Left lung (tissue), 4 donors: ENCODE measurements at regions not wholly inside any gene's neighbourhood (a gene's known extent, or its start where the extent isn't known, plus 50 kb on each side); places are given as distances from the start of the nearest gene placed in this dataset.

Experiments used
- ATAC-seq: fragments of 200-7000 bp; cut with Tn5 transposase; one replicate; pipeline ENCODE4 v1.9.1; 2020; ENCODE audit warnings: moderate library complexity
- DNase-seq, 4 donors: peaks; one replicate each; pipeline ENCODE4 v3.0.0-alpha.2; 2013 to 2020
- H3K27ac ChIP-seq, 2 donors: fragments of 200-600 bp; sonication (generic) in 1 of 2; one replicate each; pipeline versions ENCODE4 v1.5.0 to v1.8.0; 2020 to 2021
- H3K27me3 ChIP-seq, 2 donors: fragments of 200-600 bp; sonication (generic) in 1 of 2; one replicate each; pipeline versions ENCODE4 v1.5.0 to v1.8.0; 2020 to 2021
- H3K36me3 ChIP-seq, 2 donors: fragments of 200-600 bp; sonication (generic) in 1 of 2; one replicate each; pipeline versions ENCODE4 v1.5.0 to v1.8.0; 2020 to 2021
- H3K4me1 ChIP-seq, 2 donors: fragments of 200-600 bp; one replicate each; pipeline ENCODE4 v1.8.0; 2021
- H3K4me3 ChIP-seq, 2 donors: fragments of 200-600 bp; sonication (generic) in 1 of 2; one replicate each; pipeline versions ENCODE4 v1.5.0 to v1.8.0; 2020 to 2021; ENCODE audit warnings: mild to moderate bottlenecking in 1 of 2
- H3K9me3 ChIP-seq, 2 donors: fragments of 200-600 bp; sonication (generic) in 1 of 2; one replicate each; pipeline versions ENCODE4 v1.5.0 to v1.8.0; 2020 to 2021
- intact Hi-C, 2 donors: fragments of 100-400 bp; cut with DNase I; formaldehyde crosslinking; loops; one replicate each; pipeline versions ENCODE4 v1.11.2 to v1.14.2; 2022
- TF ChIP-seq, protein P1 (sequence below), 2 donors: fragments of 200-600 bp; sonication (generic) in 1 of 2; IDR thresholded peaks; one replicate each; pipeline versions ENCODE4 v1.5.0 to v1.8.0; 2021; ENCODE audit warnings: antibody characterized with exemption in 2 of 2
- donor health status: DM: no; HTN: yes; CAD: no.
- donor health status: DM: no; HTN: no; CAD: no.

DNA sequence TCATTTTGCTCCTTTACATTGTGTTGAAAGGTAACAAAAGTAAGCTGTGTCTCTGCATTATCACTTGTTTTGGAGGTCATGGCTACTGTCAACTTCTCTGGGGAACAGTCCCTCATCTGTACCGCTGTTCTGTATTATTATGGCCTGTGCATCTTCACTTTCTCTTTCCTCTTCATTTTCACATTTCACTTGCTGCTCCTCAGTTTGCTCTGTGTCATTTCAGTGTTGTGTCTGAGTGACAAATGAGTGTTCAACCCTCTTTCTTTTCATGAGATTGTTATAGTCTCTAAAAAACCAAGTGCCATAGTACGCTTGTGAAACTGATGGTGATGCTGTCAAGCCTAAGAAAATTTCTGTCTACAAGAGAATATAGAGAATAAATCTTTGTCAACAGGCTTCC lies 122.0 kb upstream of the FER start:
- no peak for ATAC-seq
- H3K9me3 ChIP-seq: no peaks in the 10 kb centered on the region
- intact Hi-C loops: no loop called here
- no peak overlapping the region for H3K4me3 ChIP-seq
- no peaks in the 10 kb centered on the region for H3K27me3 ChIP-seq
- no peaks in the 10 kb centered on the region for H3K4me1 ChIP-seq
- no peak for DNase-seq
- H3K36me3 ChIP-seq: no peaks in the 10 kb centered on the region
- H3K27ac ChIP-seq: no peak overlapping the region
- TF ChIP-seq, protein P1, sequence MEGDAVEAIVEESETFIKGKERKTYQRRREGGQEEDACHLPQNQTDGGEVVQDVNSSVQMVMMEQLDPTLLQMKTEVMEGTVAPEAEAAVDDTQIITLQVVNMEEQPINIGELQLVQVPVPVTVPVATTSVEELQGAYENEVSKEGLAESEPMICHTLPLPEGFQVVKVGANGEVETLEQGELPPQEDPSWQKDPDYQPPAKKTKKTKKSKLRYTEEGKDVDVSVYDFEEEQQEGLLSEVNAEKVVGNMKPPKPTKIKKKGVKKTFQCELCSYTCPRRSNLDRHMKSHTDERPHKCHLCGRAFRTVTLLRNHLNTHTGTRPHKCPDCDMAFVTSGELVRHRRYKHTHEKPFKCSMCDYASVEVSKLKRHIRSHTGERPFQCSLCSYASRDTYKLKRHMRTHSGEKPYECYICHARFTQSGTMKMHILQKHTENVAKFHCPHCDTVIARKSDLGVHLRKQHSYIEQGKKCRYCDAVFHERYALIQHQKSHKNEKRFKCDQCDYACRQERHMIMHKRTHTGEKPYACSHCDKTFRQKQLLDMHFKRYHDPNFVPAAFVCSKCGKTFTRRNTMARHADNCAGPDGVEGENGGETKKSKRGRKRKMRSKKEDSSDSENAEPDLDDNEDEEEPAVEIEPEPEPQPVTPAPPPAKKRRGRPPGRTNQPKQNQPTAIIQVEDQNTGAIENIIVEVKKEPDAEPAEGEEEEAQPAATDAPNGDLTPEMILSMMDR (IDR thresholded peaks at IDR 0.05): no peak

DNA sequence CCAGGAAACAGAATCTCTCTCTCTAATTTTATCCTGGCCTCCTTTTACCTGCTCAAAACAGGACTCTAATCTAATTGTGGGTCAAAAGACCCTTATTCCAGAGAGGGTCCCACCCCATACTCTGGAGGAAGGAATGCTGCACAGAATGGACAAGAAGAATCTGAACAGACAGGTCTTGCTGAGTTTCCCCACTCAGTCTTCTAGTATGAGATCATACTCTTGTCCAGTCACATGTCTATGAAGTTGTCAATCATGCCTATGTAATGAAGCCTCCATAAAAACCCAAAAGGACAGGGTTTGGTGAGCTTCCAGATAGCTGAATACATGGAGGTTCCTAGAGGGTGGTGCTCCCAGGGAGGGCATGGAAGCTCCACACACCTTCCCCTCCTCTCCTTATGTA lies 123.9 kb upstream of the FER start:
- intact Hi-C loops: no loop called here
- ATAC-seq: no peak
- TF ChIP-seq, protein P1 (IDR thresholded peaks at IDR 0.05): no peak

DNA sequence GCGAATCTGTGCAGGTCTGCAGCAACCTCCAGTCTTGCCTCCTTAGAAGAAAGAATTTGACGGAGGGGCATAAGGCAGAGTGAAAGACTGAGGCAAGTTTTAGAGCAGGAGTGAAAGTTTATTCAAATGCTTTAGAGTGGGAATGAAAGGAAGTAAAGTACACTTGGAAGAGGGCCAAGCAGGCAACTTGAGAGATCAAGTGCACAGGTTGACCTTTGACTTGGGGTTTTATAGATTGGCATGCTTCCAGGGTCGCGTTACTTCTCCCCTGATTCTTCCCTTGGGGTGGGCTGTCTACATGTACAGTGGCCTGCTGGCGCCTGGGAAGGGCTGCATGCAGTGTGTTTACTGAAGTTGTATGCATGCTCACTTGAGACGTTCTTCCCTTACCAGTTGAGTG lies 127.2 kb upstream of the FER start:
- Histone ChIP-seq H3K4me1 (no peaks in the 10 kb centered on the region), H3K27ac (no peak overlapping the region), H3K36me3 (no peaks in the 10 kb centered on the region), H3K4me3 (no peak overlapping the region), H3K27me3 (no peaks in the 10 kb centered on the region), H3K9me3 (no peaks in the 10 kb centered on the region)
- ATAC-seq: peak; percentile 43
- no peak for DNase-seq
- TF ChIP-seq, protein P1 (IDR thresholded peaks at IDR 0.05): no peak
- intact Hi-C loops: no loop called here

More for the DNA sequence above, 123.9 kb upstream of the FER start:
- H3K4me3 ChIP-seq: no peak overlapping the region
- no peaks in the 10 kb centered on the region for H3K9me3 ChIP-seq
- no peak for DNase-seq
- H3K27ac ChIP-seq: no peak overlapping the region
- H3K27me3 ChIP-seq: no peaks in the 10 kb centered on the region
- H3K36me3 ChIP-seq: no peaks in the 10 kb centered on the region
- no peaks in the 10 kb centered on the region for H3K4me1 ChIP-seq

DNA sequence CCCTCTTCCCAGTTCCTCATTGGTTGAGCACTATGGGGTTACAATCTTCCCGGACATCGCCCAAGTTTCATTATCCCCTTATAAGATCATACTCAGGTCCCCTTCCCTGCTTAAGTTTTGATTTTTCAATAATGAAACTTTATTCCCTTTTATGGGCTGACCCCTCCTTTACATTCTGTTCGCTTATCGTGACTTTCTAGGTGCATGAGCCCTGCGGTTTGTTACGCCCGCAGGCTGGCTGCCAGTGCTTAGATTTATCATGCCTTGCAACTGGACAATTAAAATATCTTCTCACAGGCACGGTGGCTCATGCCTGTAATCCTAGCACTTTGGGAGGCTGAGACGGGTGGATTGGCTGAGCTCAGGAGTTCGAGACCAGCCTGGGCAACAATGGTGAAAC lies 127.9 kb upstream of the FER start:
- Histone ChIP-seq H3K36me3 (no peaks in the 10 kb centered on the region), H3K27ac (no peak overlapping the region), H3K9me3 (no peaks in the 10 kb centered on the region), H3K27me3 (no peaks in the 10 kb centered on the region), H3K4me1 (no peaks in the 10 kb centered on the region), H3K4me3 (no peak overlapping the region)
- TF ChIP-seq, protein P1 (IDR thresholded peaks at IDR 0.05): no peak
- DNase-seq (no peak), ATAC-seq (no peak)
- intact Hi-C loops: no loop called here

DNA sequence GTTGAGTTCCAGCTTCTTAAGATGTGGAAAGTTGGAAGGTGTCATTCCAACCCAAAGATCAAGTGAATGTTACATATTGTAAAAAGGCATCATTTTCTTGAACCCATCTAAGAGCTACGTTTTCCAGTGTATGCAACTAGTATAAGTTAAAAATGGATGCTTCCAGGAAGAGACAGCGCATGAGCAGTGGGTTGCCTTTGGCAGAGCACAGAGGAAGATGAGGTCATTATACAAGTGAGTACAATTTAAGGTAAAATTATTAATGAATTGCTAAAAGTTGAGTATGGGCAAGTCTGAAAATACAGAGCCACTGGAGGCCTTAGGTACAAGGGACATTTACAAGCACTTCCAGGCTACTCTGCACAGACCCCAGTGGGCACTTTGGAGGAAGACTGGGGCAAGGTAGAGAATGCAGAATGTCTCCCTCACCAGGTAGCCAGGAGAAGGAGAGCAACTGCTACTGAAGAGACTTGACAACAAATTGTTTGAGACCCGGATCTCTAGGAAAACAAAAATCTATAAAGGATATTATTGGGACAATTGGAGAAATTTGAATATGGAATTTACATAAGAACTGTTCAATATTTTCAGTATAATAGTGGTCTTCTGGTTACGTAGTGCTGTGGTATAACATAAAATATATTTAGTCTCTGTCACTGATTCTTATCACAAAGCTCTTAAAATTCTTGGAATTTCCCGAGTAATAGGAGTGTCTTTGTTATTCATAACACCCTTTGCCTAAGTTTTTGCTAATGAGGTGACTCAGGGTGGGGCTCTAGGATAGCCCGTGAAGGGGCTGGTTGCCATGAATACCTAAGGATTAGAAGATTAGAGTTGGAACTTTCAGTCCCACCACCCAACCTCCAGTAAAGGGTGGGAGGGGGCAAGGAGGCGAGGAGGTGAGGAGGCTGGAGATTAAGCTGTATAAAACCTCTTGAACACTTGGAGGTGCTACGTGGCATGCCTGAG lies 129.9 kb upstream of the FER start:
- no peaks in the 10 kb centered on the region for H3K4me1 ChIP-seq
- DNase-seq: no peak
- H3K27me3 ChIP-seq: no peaks in the 10 kb centered on the region
- no peak for ATAC-seq
- intact Hi-C loops: no loop called here
- H3K4me3 ChIP-seq: no peak overlapping the region
- H3K27ac ChIP-seq: no peak overlapping the region
- TF ChIP-seq, protein P1 (IDR thresholded peaks at IDR 0.05): no peak
- H3K9me3 ChIP-seq: peaks cover 0 to 3% of the 10 kb centered on the region in 2 donors
- no peaks in the 10 kb centered on the region for H3K36me3 ChIP-seq
